Sigmoid colon (tissue), 6 donors: ENCODE measurements at regions not wholly inside any gene's neighbourhood (a gene's known extent, or its start where the extent isn't known, plus 50 kb on each side); places are given as distances from the start of the nearest gene placed in this dataset.

ENCODE experiments used
- DNase-seq: peaks from one replicate; pipeline ENCODE4 v3.0.0-alpha.2; 2019
- H3K27ac ChIP-seq, 4 donors: fragments of 200-600 bp; sonication (generic); one replicate each; pipeline ENCODE4 v1.5.1; 2016 to 2019; ENCODE audit warnings: mild to moderate bottlenecking in 1 of 4
- H3K27me3 ChIP-seq, 3 donors: fragments of 200-600 bp; sonication (generic); one replicate each; pipeline ENCODE4 v1.5.1; 2019; ENCODE audit warnings: mild to moderate bottlenecking in 1 of 3
- H3K36me3 ChIP-seq, 4 donors: fragments of 200-600 bp; sonication (generic); one replicate each; pipeline ENCODE4 v1.5.1; 2016 to 2019
- H3K4me1 ChIP-seq, 4 donors: fragments of 200-600 bp; sonication (generic); one replicate each; pipeline ENCODE4 v1.5.1; 2017 to 2019
- H3K4me3 ChIP-seq, 4 donors: fragments of 200-600 bp; sonication (generic); one replicate each; pipeline ENCODE4 v1.5.1; 2017 to 2019; ENCODE audit warnings: mild to moderate bottlenecking in 2 of 4, moderate library complexity in 1 of 4
- H3K9me3 ChIP-seq, 4 donors: fragments of 200-600 bp in 3 of 4; sonication (generic) in 3 of 4; one replicate each; pipeline versions ENCODE4 v1.5.1 to v1.6.1; 2013 to 2019
- EP300 ChIP-seq, 4 donors: sonication (generic); formaldehyde crosslinking; IDR thresholded peaks; one replicate each; pipeline ENCODE4 v1.6.1; 2017; ENCODE audit warnings: antibody characterized with exemption in 4 of 4
- POLR2A ChIP-seq, 2 donors: fragments of 450-650 bp; IDR thresholded peaks; one replicate each; pipeline ENCODE4 v1.6.1; 2016; ENCODE audit warnings: antibody characterized with exemption in 2 of 2, mild to moderate bottlenecking in 2 of 2, moderate library complexity in 2 of 2
- POLR2AphosphoS5 ChIP-seq, 4 donors: sonication (generic); formaldehyde crosslinking; IDR thresholded peaks; one replicate each; pipeline ENCODE4 v1.6.1; 2017; ENCODE audit warnings: antibody characterized with exemption in 4 of 4
- WGBS, 2 donors: extraction: QIAGEN DNeasy Blood & Tissue Kit; methylation state at CpG; one replicate each; pipeline ENCODE4 v1.1.7; 2013; 5-methylcytosine and 5-hydroxymethylcytosine counted together
- intact Hi-C: fragments of 100-400 bp; cut with DNase I; formaldehyde crosslinking; loops from one replicate; pipeline ENCODE4 v1.15.1; 2023
- TF ChIP-seq, protein P1 (sequence below), 4 experiments: fragments of 450-650 bp in 3 of 4; fragments of 200-600 bp in 1 of 4; IDR thresholded peaks; one replicate each; pipeline ENCODE4 v1.5.1; 2016 to 2019; ENCODE audit warnings: antibody characterized with exemption in 4 of 4, mild to moderate bottlenecking in 3 of 4, moderate library complexity in 2 of 4
- donor health status: healthy with polysubstance abuse.
- donor health status: healthy.

DNA sequence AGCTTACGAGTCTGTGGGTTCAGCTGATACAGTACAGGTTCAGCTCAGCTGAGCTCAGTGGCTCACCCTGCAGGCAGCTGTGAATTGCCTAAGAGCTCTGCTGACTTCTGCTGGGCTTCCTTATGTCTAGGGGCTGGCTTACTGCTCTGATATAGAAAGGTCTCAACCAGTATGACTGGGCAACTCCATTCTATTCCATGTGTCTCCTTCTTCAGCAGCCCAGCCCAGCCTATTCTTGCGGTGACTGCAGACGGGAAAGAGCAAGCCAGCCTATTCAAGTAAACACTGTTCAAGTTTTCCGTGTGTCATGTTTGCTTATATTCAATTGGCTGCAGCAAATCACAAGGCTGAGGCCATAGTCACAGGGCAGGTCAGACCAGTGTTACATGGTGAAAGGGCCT lies 615.4 kb upstream of the ZFP42 start:
- Histone ChIP-seq H3K27ac (no peak overlapping the region), H3K9me3 (peaks cover 0 to 4% (median 0%) of the 10 kb centered on the region in 4 donors), H3K4me3 (no peak overlapping the region), H3K36me3 (no peaks in the 10 kb centered on the region), H3K4me1 (no peaks in the 10 kb centered on the region), H3K27me3 (no peaks in the 10 kb centered on the region)
- no peak for DNase-seq
- WGBS, 2 donors: 42 to 74% methylated on average over 4 of the region's 4 CpGs
- intact Hi-C loops: no loop called here
- no peak for TF ChIP-seq EP300 (IDR thresholded peaks at IDR 0.05)
- TF ChIP-seq POLR2A (IDR thresholded peaks at IDR 0.05): no peak
- TF ChIP-seq, protein P1, sequence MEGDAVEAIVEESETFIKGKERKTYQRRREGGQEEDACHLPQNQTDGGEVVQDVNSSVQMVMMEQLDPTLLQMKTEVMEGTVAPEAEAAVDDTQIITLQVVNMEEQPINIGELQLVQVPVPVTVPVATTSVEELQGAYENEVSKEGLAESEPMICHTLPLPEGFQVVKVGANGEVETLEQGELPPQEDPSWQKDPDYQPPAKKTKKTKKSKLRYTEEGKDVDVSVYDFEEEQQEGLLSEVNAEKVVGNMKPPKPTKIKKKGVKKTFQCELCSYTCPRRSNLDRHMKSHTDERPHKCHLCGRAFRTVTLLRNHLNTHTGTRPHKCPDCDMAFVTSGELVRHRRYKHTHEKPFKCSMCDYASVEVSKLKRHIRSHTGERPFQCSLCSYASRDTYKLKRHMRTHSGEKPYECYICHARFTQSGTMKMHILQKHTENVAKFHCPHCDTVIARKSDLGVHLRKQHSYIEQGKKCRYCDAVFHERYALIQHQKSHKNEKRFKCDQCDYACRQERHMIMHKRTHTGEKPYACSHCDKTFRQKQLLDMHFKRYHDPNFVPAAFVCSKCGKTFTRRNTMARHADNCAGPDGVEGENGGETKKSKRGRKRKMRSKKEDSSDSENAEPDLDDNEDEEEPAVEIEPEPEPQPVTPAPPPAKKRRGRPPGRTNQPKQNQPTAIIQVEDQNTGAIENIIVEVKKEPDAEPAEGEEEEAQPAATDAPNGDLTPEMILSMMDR (IDR thresholded peaks at IDR 0.05): no peak
- no peak for TF ChIP-seq POLR2AphosphoS5 (IDR thresholded peaks at IDR 0.05)

DNA sequence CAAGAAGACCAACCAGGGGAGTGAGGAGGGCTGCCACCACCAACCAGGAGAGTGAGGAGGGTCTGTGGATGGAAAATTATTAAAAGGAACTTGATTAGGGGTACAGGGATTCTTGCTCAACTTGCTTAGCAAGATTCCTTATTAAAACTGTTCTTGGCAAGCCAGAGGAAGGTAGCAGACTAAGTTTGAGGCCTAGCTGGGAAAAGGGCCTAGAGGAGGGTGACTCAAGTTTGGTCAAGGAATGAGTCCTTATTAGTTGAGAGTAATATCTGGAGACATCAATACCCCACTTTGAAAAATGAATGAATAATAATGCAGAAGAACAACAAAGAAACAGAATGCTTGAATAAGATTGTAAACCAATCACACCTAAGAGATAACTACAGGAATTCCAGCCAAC lies 612.4 kb upstream of the ZFP42 start:
- no peaks in the 10 kb centered on the region for H3K36me3 ChIP-seq
- DNase-seq: no peak
- peaks cover 0 to 6% (median 2%) of the 10 kb centered on the region in 4 donors for H3K4me1 ChIP-seq
- no peaks in the 10 kb centered on the region for H3K9me3 ChIP-seq
- no peaks in the 10 kb centered on the region for H3K27me3 ChIP-seq
- TF ChIP-seq POLR2AphosphoS5 (IDR thresholded peaks at IDR 0.05) (no peak), POLR2A (IDR thresholded peaks at IDR 0.05) (no peak), EP300 (IDR thresholded peaks at IDR 0.05) (no peak)
- TF ChIP-seq, protein P1 (IDR thresholded peaks at IDR 0.05): no peak
- intact Hi-C loops: no loop called here
- H3K27ac ChIP-seq: no peak overlapping the region
- no peak overlapping the region for H3K4me3 ChIP-seq

DNA sequence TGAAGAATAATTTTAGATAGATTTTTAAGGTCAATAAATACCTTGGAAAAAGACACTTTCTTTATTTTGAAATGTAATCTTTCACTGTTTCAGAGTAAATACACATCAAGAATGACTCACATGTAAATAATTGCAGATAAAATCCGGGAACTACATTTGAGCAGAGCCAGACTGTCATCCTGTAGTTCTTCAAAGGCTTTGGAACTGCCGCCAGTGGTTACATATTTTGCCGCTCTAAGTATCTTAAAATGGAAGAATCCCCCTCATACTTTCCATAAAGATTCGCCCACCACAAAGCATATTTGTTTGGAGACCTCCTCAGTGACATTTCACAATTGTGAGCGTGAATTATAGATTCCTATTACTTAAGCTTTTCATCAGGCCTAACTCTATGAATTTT lies 607.8 kb upstream of the ZFP42 start:
- TF ChIP-seq EP300 (IDR thresholded peaks at IDR 0.05): no peak
- TF ChIP-seq, protein P1 (IDR thresholded peaks at IDR 0.05): no peak
- no peak for TF ChIP-seq POLR2AphosphoS5 (IDR thresholded peaks at IDR 0.05)
- TF ChIP-seq POLR2A (IDR thresholded peaks at IDR 0.05): no peak
- no peaks in the 10 kb centered on the region for H3K9me3 ChIP-seq

DNA sequence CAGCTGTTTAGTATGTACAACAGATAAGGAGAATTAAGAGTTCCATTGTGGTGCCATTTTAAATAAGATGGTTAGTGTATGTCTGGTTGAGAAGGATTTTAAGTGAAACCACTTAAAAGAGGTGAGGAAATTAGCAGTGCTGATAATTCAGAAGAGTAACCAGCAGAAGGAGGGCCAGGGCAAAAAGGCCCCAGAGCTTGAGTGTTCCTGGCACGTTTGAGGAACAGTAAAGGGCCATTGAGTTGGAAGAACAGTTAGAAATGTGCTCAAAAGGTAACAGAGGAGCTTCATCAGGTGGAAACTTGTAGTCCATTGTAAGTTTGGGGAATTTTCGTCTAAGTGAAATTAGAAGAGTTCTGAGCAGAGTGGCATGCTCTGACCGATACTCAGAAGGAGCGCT lies 606.2 kb upstream of the ZFP42 start:
- no peak overlapping the region for H3K27ac ChIP-seq
- 77% methylated on average over 4 of the region's 4 CpGs for WGBS, 2 donors
- H3K27me3 ChIP-seq: no peaks in the 10 kb centered on the region
- H3K36me3 ChIP-seq: no peaks in the 10 kb centered on the region
- intact Hi-C loops: no loop called here
- H3K4me3 ChIP-seq: no peak overlapping the region
- DNase-seq: no peak
- peaks cover 0 to 8% (median 2%) of the 10 kb centered on the region in 4 donors for H3K4me1 ChIP-seq
- TF ChIP-seq, protein P1 (IDR thresholded peaks at IDR 0.05): no peak
- no peak for TF ChIP-seq POLR2AphosphoS5 (IDR thresholded peaks at IDR 0.05)
- no peaks in the 10 kb centered on the region for H3K9me3 ChIP-seq

More for the DNA sequence above, 607.8 kb upstream of the ZFP42 start:
- H3K27ac ChIP-seq: no peak overlapping the region
- no peak overlapping the region for H3K4me3 ChIP-seq
- DNase-seq: no peak
- H3K4me1 ChIP-seq: peaks cover 0 to 8% (median 2%) of the 10 kb centered on the region in 4 donors
- intact Hi-C loops: no loop called here
- no peaks in the 10 kb centered on the region for H3K36me3 ChIP-seq
- 76% methylated on average over 5 of the region's 5 CpGs for WGBS, 2 donors
- no peaks in the 10 kb centered on the region for H3K27me3 ChIP-seq

DNA sequence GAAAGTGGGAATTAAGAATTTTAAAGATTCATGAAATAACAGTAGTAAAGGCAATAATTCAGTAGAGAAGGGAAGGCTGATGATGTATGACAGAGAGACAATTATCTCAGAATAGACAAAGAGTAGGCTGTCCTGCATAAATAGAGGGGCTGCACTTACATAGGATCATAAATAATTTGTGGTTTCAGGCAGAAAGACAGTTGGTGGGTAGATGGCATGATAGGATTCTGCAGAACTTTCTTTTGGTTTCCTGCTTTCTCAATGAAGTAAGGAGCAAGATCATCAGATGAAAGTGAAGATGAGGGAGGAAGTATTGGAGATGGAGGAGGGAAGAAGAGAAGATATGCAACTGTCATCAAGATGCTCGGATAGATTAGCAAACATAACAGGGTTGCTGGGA lies 604.9 kb upstream of the ZFP42 start:
- no peaks in the 10 kb centered on the region for H3K9me3 ChIP-seq
- H3K27me3 ChIP-seq: no peaks in the 10 kb centered on the region
- TF ChIP-seq POLR2A (IDR thresholded peaks at IDR 0.05) (no peak), POLR2AphosphoS5 (IDR thresholded peaks at IDR 0.05) (no peak), EP300 (IDR thresholded peaks at IDR 0.05) (no peak)
- TF ChIP-seq, protein P1 (IDR thresholded peaks at IDR 0.05): no peak
- H3K4me1 ChIP-seq: peaks cover 0 to 8% (median 2%) of the 10 kb centered on the region in 4 donors
- no peak overlapping the region for H3K4me3 ChIP-seq
- H3K36me3 ChIP-seq: no peaks in the 10 kb centered on the region
- no peak for DNase-seq
- intact Hi-C loops: no loop called here
- WGBS, 2 donors: 83 to 94% methylated on average over 1 of the region's 1 CpG
- no peak overlapping the region for H3K27ac ChIP-seq
